IPS DF 4.7 (cell line): ENCODE measurements at regions not wholly inside any gene's neighbourhood (a gene's known extent, or its start where the extent isn't known, plus 50 kb on each side); places are given as distances from the start of the nearest gene placed in this dataset.
A peak's percentile ranks its signal among the peaks of the same experiment; 100 is the strongest.

Source experiments
- DNase-seq: peaks from one replicate; pipeline ENCODE4 v3.0.0-alpha.2; 2013; ENCODE audit warnings: low spot score; ENCODE audit errors: extremely low read depth

DNA sequence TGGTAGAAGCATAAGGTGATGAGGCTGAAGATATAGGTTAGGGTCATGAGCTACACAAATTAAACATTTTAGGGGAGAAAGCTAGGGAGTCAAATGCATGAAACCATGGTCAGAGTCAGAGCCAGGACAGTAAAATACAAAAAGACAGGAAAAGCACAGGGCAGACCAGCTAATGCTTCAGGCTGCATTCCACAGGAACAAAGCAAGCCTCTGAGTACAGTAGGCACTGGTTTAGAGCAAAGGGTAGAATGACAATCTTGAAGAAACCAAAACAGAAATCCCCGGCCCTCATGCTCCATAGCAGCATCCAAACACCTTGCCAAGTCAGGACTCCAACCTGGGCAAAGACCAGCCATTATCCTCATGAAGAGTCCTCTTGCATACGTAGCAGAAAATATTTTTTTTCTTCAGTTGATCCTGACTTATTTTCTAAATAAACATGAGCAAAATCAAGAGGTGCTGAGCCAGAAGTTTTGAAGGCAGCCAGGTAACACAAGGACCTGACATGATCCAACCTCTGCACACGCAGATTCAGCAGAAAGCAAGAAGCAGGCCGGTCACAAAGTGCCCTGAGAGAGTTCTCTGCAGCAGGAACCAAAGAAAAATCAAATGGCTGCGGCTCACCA is 273.1 kb downstream of the TTLL7 start:
- no peak for DNase-seq

DNA sequence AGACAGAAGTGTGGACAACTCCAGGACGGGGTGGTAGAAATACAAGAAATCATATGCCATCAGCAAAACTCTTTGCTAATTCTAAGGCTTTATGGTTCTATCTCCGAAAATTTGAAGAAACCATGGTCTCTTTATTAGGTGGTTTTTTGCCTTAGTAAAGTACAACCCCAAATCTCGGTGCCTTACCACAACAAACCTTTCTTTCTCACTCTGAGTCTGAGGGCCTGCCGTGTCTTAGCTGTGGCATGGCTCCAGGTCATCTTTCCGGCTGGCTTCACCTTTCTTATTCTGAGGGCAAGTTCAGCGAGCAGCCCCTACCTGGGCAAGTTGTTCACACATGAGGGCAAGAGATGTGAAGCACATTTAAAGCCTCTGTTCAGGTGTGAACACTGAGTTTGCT is 280.6 kb downstream of the TTLL7 start:
- DNase-seq = no peak

- DNase-seq = no peak
Observed at GRCh38 chr1:83717785-83718184, 281.1 kb downstream of the TTLL7 start.

GRCh38 chr1:83716641-83717040 is 282.3 kb downstream of the TTLL7 start:
- no peak for DNase-seq

DNA sequence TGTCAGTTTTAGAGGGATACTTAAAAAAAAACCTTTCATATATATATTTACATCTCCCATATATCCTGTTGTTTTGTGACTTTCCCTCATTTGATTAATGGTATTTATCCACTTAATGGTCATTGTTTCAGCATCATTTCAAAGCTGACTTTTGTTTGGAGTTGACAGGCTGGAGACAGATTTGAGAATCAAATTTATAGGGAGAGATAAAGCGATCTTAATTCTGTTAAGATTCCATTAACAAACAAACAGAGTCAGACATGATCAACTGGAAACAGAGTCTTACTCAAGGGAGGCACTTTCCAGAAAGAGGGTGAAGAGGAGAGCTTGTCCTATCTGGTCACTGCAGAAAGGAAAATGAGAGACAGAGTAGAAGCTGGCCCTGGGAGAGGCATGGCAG is 283.4 kb downstream of the TTLL7 start:
- no peak for DNase-seq

GRCh38 chr1:83709662-83710061 is 289.3 kb downstream of the TTLL7 start:
- no peak for DNase-seq

DNA sequence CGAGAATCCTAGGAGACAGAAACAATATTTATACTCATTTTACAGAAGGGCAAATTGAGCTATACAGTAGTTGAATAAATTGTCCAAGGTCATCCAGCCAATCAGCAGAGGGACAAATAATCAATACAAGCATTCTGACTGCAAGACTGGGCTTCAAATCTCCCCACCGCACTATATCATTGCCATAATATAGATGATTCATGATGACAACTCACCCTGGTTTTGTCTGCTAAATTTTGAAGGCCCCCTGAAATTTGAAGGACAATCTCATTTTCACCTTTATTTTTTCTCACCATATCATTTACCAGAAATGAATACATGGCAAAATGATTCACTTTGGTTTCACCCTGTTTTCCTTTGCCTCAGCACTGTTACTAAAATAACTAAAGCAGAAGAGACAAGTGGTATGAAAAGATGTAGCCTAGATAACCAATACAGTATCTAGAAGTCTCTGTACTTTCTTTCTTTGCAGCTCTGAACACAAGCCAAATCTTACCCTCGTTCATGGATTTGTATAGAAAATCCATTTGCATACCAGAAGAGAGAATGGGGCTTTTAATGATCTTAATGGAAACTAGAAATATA is 292.5 kb downstream of the TTLL7 start:
- no peak for DNase-seq

- DNase-seq = no peak
Observed at GRCh38 chr1:83705091-83705490, 293.8 kb downstream of the TTLL7 start.

- DNase-seq = no peak
Observed at GRCh38 chr1:83704350-83704749, 294.6 kb downstream of the TTLL7 start.

DNA sequence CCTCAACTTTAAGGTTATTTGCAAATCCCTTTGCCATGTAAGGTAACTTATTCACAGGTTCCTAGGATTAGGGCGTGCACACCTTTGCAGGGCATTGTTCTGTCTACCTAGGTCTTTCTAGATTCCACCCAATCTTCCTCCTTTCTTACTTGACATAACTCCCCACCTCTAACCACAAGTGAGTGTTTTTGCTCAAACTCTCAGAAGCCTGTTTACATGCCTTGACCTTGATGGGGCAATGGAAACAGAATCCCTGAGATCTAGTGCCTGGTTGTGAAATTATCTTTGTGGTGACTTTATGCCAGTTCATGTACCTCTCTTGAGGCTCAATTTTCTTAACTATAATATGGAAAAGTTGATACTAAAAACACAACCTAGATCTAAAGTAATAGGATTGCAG is 296.6 kb downstream of the TTLL7 start:
- no peak for DNase-seq

DNA sequence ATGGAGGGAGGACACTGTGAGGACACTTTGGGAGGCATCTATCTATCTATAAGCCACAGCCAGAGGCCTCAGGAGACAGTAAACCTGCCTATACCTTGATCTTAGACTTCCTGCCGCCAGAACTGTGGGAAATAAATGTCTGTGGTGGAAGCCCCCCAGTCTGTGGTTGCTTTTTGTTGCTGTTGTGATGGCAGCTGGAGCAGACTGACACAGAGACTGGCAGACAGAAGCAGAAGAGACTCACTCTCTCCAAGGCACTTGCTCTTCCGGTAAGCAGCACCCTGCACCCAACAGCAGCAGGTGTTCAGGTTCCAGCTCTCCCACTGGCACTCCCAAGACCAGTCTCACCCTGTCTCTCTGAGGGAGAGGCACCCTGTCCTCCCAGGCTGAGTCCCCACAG is 297.6 kb downstream of the TTLL7 start:
- DNase-seq = no peak

DNA sequence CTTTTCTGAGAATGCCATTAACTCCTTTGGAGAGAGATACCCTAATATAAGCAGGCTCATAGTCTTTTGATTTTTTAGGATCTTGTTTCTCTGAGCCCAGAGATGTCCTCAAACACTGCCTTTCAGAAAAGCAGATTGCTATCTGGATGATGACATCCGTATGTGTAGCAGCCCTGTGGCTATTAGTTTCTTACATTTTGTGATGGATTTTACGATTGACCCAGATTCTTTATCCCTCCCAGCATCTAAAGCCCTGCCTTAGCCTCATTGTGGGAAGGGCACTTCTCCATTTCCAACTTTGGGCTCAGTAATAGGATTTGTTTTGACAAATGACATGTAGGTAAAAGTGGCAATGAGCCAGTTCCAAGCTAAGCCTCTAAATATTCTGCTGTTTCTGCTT is 300.3 kb downstream of the TTLL7 start:
- DNase-seq = no peak

GRCh38 chr1:83697961-83698360 is 301.0 kb downstream of the TTLL7 start:
- no peak for DNase-seq

DNA sequence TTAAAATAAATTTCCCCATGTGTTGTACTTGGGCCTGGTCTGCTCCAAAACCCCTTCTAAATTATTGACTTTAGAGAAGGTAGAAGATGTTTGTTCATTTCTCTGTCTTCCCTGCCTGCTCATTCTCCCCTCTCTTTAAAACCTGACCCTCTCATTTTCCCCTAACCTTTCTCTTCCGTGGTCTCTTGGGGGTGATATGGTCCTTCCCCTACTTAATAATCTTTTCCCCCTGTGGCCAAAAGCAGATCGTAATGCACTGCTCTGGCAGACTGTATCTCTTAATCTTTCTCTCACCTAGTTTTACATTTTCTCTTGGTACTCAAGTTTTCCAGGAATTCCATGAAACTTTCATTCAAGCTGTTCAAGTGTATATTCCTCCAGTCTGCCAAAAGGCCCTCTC is 301.7 kb downstream of the TTLL7 start:
- no peak for DNase-seq

DNA sequence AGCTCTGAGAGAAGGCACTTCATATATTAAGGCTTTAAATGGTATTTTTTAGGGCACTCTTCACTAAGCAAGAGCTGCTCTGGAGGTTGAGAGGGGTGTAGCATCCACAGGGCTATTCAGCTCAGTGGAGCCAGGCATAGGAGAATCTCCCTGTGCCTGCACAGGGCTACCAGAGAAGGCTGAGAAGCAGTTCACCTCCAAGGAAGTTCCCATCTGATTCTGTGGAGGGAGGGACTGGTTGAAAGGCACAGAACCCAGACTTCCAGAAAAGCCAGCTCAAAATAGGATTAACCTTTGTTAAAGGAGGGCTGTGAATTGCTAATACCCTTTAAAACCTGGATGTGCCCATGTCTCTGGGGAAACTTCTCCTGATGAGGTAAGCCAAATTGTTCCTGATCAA is 304.5 kb downstream of the TTLL7 start:
- no peak for DNase-seq

GRCh38 chr1:83693427-83694126 is 305.4 kb downstream of the TTLL7 start:
- no peak for DNase-seq

GRCh38 chr1:83692524-83693381 is 306.2 kb downstream of the TTLL7 start:
- DNase-seq = peak; percentile 66

GRCh38 chr1:83691953-83692500 is 306.9 kb downstream of the TTLL7 start:
- DNase-seq = no peak

- no peak for DNase-seq
Observed at GRCh38 chr1:83689921-83690868, 308.7 kb downstream of the TTLL7 start.

- DNase-seq = no peak
Observed at GRCh38 chr1:83682132-83682531, 316.8 kb downstream of the TTLL7 start.

DNA sequence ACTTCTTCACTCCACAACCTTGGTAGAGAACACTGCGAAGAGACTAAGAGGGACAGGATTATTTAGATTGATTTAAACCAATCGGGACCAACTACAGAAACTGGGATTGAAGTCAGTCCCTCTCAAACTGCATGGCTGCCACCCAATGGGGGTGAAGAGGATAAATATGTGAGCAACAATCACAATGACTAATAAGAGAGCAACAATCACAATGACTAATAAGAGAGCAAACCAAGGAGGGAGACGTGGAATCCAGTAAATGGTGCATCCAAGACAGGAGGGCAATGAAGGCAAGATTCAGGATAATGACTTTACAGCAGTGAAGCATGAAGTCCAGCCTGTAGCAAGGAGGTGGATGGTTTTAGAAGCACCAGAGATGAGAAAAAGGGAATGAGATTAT is 322.8 kb downstream of the TTLL7 start:
- no peak for DNase-seq
